ENCODE measurements at regions not wholly inside any gene's neighbourhood (a gene's known extent, or its start where the extent isn't known, plus 50 kb on each side); places are given as distances from the start of the nearest gene placed in this dataset.

DNA sequence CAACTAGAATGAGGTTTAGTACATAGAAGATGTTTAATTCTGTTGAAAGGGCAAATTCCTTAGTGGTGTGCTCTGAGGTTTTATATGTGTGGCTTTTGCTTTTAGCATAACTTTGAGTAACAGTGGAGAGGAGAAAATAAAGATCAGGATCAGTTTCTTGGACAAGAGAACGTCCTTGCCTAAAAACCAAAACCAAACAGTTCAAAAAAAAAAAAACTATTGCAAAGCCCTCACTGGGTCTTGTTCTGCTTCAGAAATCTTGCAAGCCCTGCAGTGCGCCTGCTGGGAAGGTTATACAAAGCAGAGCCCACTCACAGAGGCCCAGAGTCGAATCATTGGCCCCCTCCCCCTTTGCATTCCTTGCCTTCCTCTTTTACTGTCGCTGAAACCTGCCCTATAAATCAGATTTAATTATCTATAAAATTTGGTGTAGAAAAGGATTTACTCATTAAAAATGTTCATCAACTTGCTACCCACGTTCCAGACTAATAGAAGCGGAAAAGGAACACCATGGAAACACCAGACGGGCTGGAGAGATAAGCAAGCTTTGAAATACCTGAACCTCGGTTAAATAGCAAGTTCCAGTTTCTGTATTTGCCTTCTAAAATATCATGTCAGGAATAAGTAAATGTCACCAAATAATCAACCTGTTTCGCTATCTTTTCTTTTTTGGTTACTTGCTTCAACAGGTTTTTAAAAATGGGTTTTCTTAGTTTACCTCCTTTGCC is 201.6 kb upstream of the PTBP2 start:
- Histone ChIP-seq H3K27me3 (no peaks in the 10 kb centered on the region), H3K4me1 (no peaks in the 10 kb centered on the region), H3K36me3 (no peaks in the 10 kb centered on the region), H3K4me3 (ENCODE audit: low read depth, low read length) (no peak overlapping the region), H3K9me3 (no peaks in the 10 kb centered on the region)
- TF ChIP-seq, protein P1, sequence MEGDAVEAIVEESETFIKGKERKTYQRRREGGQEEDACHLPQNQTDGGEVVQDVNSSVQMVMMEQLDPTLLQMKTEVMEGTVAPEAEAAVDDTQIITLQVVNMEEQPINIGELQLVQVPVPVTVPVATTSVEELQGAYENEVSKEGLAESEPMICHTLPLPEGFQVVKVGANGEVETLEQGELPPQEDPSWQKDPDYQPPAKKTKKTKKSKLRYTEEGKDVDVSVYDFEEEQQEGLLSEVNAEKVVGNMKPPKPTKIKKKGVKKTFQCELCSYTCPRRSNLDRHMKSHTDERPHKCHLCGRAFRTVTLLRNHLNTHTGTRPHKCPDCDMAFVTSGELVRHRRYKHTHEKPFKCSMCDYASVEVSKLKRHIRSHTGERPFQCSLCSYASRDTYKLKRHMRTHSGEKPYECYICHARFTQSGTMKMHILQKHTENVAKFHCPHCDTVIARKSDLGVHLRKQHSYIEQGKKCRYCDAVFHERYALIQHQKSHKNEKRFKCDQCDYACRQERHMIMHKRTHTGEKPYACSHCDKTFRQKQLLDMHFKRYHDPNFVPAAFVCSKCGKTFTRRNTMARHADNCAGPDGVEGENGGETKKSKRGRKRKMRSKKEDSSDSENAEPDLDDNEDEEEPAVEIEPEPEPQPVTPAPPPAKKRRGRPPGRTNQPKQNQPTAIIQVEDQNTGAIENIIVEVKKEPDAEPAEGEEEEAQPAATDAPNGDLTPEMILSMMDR (IDR thresholded peaks at IDR 0.05; ENCODE audit: low read depth, low read length), result no peak
- DNase-seq, result no peak

DNA sequence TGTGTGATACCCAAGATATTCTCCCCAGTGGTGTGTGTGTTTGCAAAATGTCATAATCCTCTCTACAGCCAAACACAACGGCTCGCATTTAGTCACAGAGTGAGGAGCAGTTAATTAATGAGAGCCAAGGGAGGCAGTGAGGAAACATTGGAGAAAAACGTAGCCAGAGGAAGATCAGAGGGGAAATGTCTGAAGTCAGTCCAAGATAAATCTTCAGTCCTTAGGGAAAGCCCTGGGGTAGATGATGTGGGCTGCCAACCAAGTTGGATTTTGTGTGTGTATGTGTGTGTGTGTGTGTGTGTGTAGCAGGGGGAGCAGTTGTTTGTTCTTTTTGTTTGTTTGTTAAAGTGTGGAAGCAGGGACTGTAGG is 201.0 kb upstream of the PTBP2 start:
- H3K9me3 ChIP-seq, result no peaks in the 10 kb centered on the region
- TF ChIP-seq, protein P1 (IDR thresholded peaks at IDR 0.05; ENCODE audit: low read depth, low read length), result no peak
- H3K36me3 ChIP-seq, result no peaks in the 10 kb centered on the region
- no peak overlapping the region for H3K4me3 ChIP-seq (ENCODE audit: low read depth, low read length)
- no peak for DNase-seq
- H3K4me1 ChIP-seq, result no peaks in the 10 kb centered on the region
- no peaks in the 10 kb centered on the region for H3K27me3 ChIP-seq

DNA sequence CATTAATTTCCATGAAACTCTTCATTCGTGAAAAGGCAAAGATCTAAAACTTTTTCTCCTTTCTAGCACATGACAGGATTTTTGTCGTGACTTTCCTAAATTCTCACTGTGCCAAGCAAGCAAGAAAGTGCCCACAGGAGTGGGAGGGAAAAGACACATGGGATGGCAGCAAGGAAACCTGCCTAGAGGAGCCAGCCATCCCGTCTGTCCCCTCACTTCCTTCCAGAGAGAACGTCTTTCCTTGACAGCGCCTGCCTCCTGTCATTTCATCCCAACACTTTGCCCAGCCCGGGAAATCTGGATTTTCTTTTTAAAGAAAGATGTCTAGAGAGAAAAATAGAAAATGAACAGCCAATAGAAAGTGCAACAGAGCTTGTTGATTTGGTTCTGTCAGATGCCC is 200.6 kb upstream of the PTBP2 start:
- no peak overlapping the region for H3K4me3 ChIP-seq (ENCODE audit: low read depth, low read length)
- no peaks in the 10 kb centered on the region for H3K4me1 ChIP-seq
- H3K9me3 ChIP-seq, result no peaks in the 10 kb centered on the region
- TF ChIP-seq, protein P1 (IDR thresholded peaks at IDR 0.05; ENCODE audit: low read depth, low read length), result no peak
- no peaks in the 10 kb centered on the region for H3K27me3 ChIP-seq
- no peaks in the 10 kb centered on the region for H3K36me3 ChIP-seq
- no peak for DNase-seq

DNA sequence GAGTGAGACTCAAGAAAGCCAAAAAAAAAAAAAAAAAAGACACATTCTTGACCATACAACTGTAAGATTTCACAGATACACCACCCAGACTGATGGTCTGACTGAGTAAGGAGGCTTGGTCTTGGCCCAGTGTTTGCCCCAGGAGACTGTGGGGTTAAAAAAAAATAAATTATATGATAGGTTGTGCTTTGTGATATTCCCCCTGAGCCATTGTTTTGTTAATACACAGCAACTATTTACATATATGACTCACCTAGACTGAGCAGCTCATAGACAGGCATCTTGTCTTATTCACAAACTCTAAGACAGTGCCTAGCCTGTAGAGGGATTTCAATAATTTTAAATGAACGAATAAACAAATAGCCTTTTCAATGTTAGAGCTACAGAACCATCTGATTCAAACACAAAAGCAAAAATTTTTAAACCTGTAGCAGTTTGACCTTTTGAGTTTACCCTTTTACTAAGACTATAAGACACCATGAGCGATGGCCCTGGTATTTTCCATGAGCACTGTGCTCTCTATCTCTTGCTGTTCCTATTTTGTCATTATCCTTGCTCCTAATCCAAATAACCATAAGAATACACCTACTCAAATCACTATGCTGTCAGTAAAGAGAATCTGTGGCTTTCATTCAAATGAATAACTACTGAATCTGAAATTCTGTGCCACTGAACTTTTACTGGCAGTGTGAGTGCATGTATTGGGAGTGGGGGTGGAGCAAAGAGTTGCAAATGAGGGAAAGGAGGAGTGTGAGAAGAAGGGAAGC is 199.4 kb upstream of the PTBP2 start:
- TF ChIP-seq, protein P1 (IDR thresholded peaks at IDR 0.05; ENCODE audit: low read depth, low read length), result no peak
- H3K4me1 ChIP-seq, result no peaks in the 10 kb centered on the region

DNA sequence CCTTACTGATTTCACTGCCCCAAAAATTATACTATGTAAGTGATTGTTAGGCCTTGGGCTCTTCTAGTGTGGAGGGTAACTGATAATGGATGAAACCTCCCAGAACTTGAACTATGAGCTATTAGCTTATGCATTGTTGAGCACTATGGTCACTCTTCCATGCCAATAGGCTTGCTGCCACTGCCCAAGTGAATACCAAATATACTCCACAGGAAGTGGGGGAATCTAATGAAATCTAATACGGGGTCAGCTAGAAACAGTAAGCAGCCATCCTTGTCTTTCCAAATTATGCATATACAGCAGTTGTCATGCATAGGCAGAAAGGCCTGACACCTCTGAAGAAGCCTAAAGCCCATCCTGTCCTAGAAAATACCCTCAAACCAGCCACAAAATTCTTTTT is 198.7 kb upstream of the PTBP2 start:
- Histone ChIP-seq H3K27me3 (no peaks in the 10 kb centered on the region), H3K4me1 (no peaks in the 10 kb centered on the region), H3K9me3 (no peaks in the 10 kb centered on the region), H3K4me3 (ENCODE audit: low read depth, low read length) (no peak overlapping the region), H3K36me3 (no peaks in the 10 kb centered on the region)
- TF ChIP-seq, protein P1 (IDR thresholded peaks at IDR 0.05; ENCODE audit: low read depth, low read length), result no peak
- DNase-seq, result no peak

More for the DNA sequence above, 199.4 kb upstream of the PTBP2 start:
- Histone ChIP-seq H3K27me3 (no peaks in the 10 kb centered on the region), H3K4me3 (ENCODE audit: low read depth, low read length) (no peak overlapping the region), H3K36me3 (no peaks in the 10 kb centered on the region), H3K9me3 (no peaks in the 10 kb centered on the region)
- DNase-seq, result no peak

DNA sequence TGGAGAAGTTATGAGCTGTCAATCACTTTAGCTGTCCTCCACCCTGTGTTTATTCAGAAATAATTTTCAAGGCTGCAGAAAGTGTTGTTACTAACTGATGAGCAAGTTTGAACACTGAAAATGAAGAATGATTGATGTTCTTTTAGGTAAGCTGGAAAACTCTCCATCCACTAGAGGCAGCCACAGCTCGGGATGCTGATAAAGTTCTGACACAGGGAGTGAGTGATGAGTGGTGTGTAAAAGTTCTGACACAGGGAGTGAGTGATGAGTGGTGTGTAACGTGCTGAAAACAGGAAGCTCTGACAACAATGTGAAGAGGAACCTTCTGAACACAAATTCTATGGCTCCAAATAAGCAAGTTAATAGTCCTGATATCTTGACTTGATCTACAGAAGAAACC is 197.5 kb upstream of the PTBP2 start:
- no peaks in the 10 kb centered on the region for H3K36me3 ChIP-seq
- no peak for DNase-seq
- no peaks in the 10 kb centered on the region for H3K4me1 ChIP-seq
- no peak overlapping the region for H3K4me3 ChIP-seq (ENCODE audit: low read depth, low read length)
- TF ChIP-seq, protein P1 (IDR thresholded peaks at IDR 0.05; ENCODE audit: low read depth, low read length), result no peak
- no peaks in the 10 kb centered on the region for H3K9me3 ChIP-seq
- H3K27me3 ChIP-seq, result no peaks in the 10 kb centered on the region
